ENCODE measurements at regions not wholly inside any gene's neighbourhood (a gene's known extent, or its start where the extent isn't known, plus 50 kb on each side); places are given as distances from the start of the nearest gene placed in this dataset.
"Not testable (repeated sequence)": the region's sequence is repeated elsewhere in the genome, so short reads cannot be mapped to it uniquely, and the experiment has no call there.

GRCh38 chr20:54727490-54727889, 252.1 kb downstream of the DOK5 start:
- H3K9me3 Mint-ChIP-seq = peaks cover 0 to 6% (median 4%) of the 10 kb centered on the region in 7 donors
- H3K4me3 Mint-ChIP-seq = no peak overlapping the region
- no peak for ATAC-seq (ENCODE audit: low read depth in 2 of 2)
- Histone ChIP-seq H3K9me3 (ENCODE audit: control insufficient read depth in 2 of 2, low read length in 2 of 2) (no peaks in the 10 kb centered on the region), H3K4me1 (ENCODE audit: control insufficient read depth, insufficient read depth, low read length, poor library complexity, severe bottlenecking) (no peaks in the 10 kb centered on the region), H3K27me3 (ENCODE audit: control insufficient read depth, insufficient read depth, low read length) (no peaks in the 10 kb centered on the region), H3K4me3 (ENCODE audit: low read depth, low read length) (no peak overlapping the region), H3K27ac (ENCODE audit: insufficient read depth, low read length, poor library complexity, severe bottlenecking) (no peak overlapping the region), H3K36me3 (ENCODE audit: control insufficient read depth, insufficient read depth, low read length) (no peaks in the 10 kb centered on the region)
- H3K4me1 Mint-ChIP-seq = no peaks in the 10 kb centered on the region
- no peak overlapping the region for H3K27ac Mint-ChIP-seq
- no peaks in the 10 kb centered on the region for H3K36me3 Mint-ChIP-seq
- DNase-seq = no peak
- no peaks in the 10 kb centered on the region for H3K27me3 Mint-ChIP-seq

GRCh38 chr20:54726687-54727300, 251.4 kb downstream of the DOK5 start:
- H3K4me1 Mint-ChIP-seq = no peaks in the 10 kb centered on the region
- no peak for ATAC-seq (ENCODE audit: low read depth in 2 of 2)
- H3K9me3 Mint-ChIP-seq = peaks cover 0 to 6% (median 5%) of the 10 kb centered on the region in 7 donors

GRCh38 chr20:54725266-54725665, 249.9 kb downstream of the DOK5 start:
- not testable (repeated sequence) for H3K27me3 Mint-ChIP-seq; DNase-seq; H3K36me3 ChIP-seq (ENCODE audit: control insufficient read depth, insufficient read depth, low read length); H3K4me1 Mint-ChIP-seq; H3K4me3 Mint-ChIP-seq; H3K27ac ChIP-seq (ENCODE audit: insufficient read depth, low read length, poor library complexity, severe bottlenecking); H3K27ac Mint-ChIP-seq; H3K4me1 ChIP-seq (ENCODE audit: control insufficient read depth, insufficient read depth, low read length, poor library complexity, severe bottlenecking); H3K36me3 Mint-ChIP-seq; H3K9me3 ChIP-seq (ENCODE audit: control insufficient read depth in 2 of 2, low read length in 2 of 2); ATAC-seq (ENCODE audit: low read depth in 2 of 2); H3K4me3 ChIP-seq (ENCODE audit: low read depth, low read length); H3K27me3 ChIP-seq (ENCODE audit: control insufficient read depth, insufficient read depth, low read length)
- peaks cover 0 to 11% (median 5%) of the 10 kb centered on the region in 7 donors for H3K9me3 Mint-ChIP-seq

More at GRCh38 chr20:54726687-54727300, 251.4 kb downstream of the DOK5 start:
- Mint-ChIP-seq H3K27me3 (no peaks in the 10 kb centered on the region), H3K4me3 (no peak overlapping the region), H3K36me3 (no peaks in the 10 kb centered on the region), H3K27ac (no peak overlapping the region)
- H3K27me3 ChIP-seq (ENCODE audit: control insufficient read depth, insufficient read depth, low read length) = no peaks in the 10 kb centered on the region
- H3K9me3 ChIP-seq (ENCODE audit: control insufficient read depth in 2 of 2, low read length in 2 of 2) = no peaks in the 10 kb centered on the region
- no peak for DNase-seq
- H3K4me3 ChIP-seq (ENCODE audit: low read depth, low read length) = no peak overlapping the region
- H3K4me1 ChIP-seq (ENCODE audit: control insufficient read depth, insufficient read depth, low read length, poor library complexity, severe bottlenecking) = no peaks in the 10 kb centered on the region
- H3K27ac ChIP-seq (ENCODE audit: insufficient read depth, low read length, poor library complexity, severe bottlenecking) = no peak overlapping the region
- no peaks in the 10 kb centered on the region for H3K36me3 ChIP-seq (ENCODE audit: control insufficient read depth, insufficient read depth, low read length)

GRCh38 chr20:54723723-54724122, 248.3 kb downstream of the DOK5 start:
- Histone ChIP-seq H3K4me1 (ENCODE audit: control insufficient read depth, insufficient read depth, low read length, poor library complexity, severe bottlenecking) (no peaks in the 10 kb centered on the region), H3K9me3 (ENCODE audit: control insufficient read depth in 2 of 2, low read length in 2 of 2) (no peaks in the 10 kb centered on the region), H3K27me3 (ENCODE audit: control insufficient read depth, insufficient read depth, low read length) (no peaks in the 10 kb centered on the region), H3K36me3 (ENCODE audit: control insufficient read depth, insufficient read depth, low read length) (no peaks in the 10 kb centered on the region), H3K27ac (ENCODE audit: insufficient read depth, low read length, poor library complexity, severe bottlenecking) (no peak overlapping the region), H3K4me3 (ENCODE audit: low read depth, low read length) (no peak overlapping the region)
- no peak overlapping the region for H3K27ac Mint-ChIP-seq
- no peaks in the 10 kb centered on the region for H3K4me1 Mint-ChIP-seq
- ATAC-seq (ENCODE audit: low read depth in 2 of 2) (no peak), DNase-seq (no peak)
- no peaks in the 10 kb centered on the region for H3K36me3 Mint-ChIP-seq
- H3K4me3 Mint-ChIP-seq = no peak overlapping the region
- peaks cover 0 to 8% (median 5%) of the 10 kb centered on the region in 7 donors for H3K9me3 Mint-ChIP-seq
- no peaks in the 10 kb centered on the region for H3K27me3 Mint-ChIP-seq

GRCh38 chr20:54717983-54718382, 242.6 kb downstream of the DOK5 start:
- peaks cover 0 to 7% (median 3%) of the 10 kb centered on the region in 7 donors for H3K9me3 Mint-ChIP-seq

GRCh38 chr20:54716790-54717189, 241.4 kb downstream of the DOK5 start:
- no peaks in the 10 kb centered on the region for H3K4me1 Mint-ChIP-seq
- DNase-seq (no peak), ATAC-seq (ENCODE audit: low read depth in 2 of 2) (no peak)
- peaks cover 0 to 6% (median 2%) of the 10 kb centered on the region in 7 donors for H3K9me3 Mint-ChIP-seq
- H3K27me3 ChIP-seq (ENCODE audit: control insufficient read depth, insufficient read depth, low read length) = no peaks in the 10 kb centered on the region
- H3K27ac ChIP-seq (ENCODE audit: insufficient read depth, low read length, poor library complexity, severe bottlenecking) = no peak overlapping the region
- no peaks in the 10 kb centered on the region for H3K36me3 Mint-ChIP-seq
- no peak overlapping the region for H3K27ac Mint-ChIP-seq
- no peak overlapping the region for H3K4me3 ChIP-seq (ENCODE audit: low read depth, low read length)
- no peak overlapping the region for H3K4me3 Mint-ChIP-seq
- H3K9me3 ChIP-seq (ENCODE audit: control insufficient read depth in 2 of 2, low read length in 2 of 2) = no peaks in the 10 kb centered on the region
- no peaks in the 10 kb centered on the region for H3K36me3 ChIP-seq (ENCODE audit: control insufficient read depth, insufficient read depth, low read length)
- no peaks in the 10 kb centered on the region for H3K27me3 Mint-ChIP-seq
- no peaks in the 10 kb centered on the region for H3K4me1 ChIP-seq (ENCODE audit: control insufficient read depth, insufficient read depth, low read length, poor library complexity, severe bottlenecking)

More at GRCh38 chr20:54717983-54718382, 242.6 kb downstream of the DOK5 start:
- Mint-ChIP-seq H3K27ac (no peak overlapping the region), H3K4me1 (no peaks in the 10 kb centered on the region), H3K4me3 (no peak overlapping the region), H3K27me3 (no peaks in the 10 kb centered on the region), H3K36me3 (no peaks in the 10 kb centered on the region)
- Histone ChIP-seq H3K4me1 (ENCODE audit: control insufficient read depth, insufficient read depth, low read length, poor library complexity, severe bottlenecking) (no peaks in the 10 kb centered on the region), H3K9me3 (ENCODE audit: control insufficient read depth in 2 of 2, low read length in 2 of 2) (no peaks in the 10 kb centered on the region), H3K4me3 (ENCODE audit: low read depth, low read length) (no peak overlapping the region), H3K36me3 (ENCODE audit: control insufficient read depth, insufficient read depth, low read length) (no peaks in the 10 kb centered on the region), H3K27me3 (ENCODE audit: control insufficient read depth, insufficient read depth, low read length) (no peaks in the 10 kb centered on the region), H3K27ac (ENCODE audit: insufficient read depth, low read length, poor library complexity, severe bottlenecking) (no peak overlapping the region)
- ATAC-seq (ENCODE audit: low read depth in 2 of 2) (no peak), DNase-seq (no peak)

- H3K9me3 ChIP-seq (ENCODE audit: control insufficient read depth in 2 of 2, low read length in 2 of 2) = no peaks in the 10 kb centered on the region
- Mint-ChIP-seq H3K27ac (no peak overlapping the region), H3K36me3 (no peaks in the 10 kb centered on the region), H3K27me3 (no peaks in the 10 kb centered on the region), H3K9me3 (peaks cover 0 to 6% (median 0%) of the 10 kb centered on the region in 7 donors), H3K4me3 (no peak overlapping the region), H3K4me1 (no peaks in the 10 kb centered on the region)
- no peak for DNase-seq
- no peak overlapping the region for H3K27ac ChIP-seq (ENCODE audit: insufficient read depth, low read length, poor library complexity, severe bottlenecking)
- H3K4me1 ChIP-seq (ENCODE audit: control insufficient read depth, insufficient read depth, low read length, poor library complexity, severe bottlenecking) = no peaks in the 10 kb centered on the region
- no peak for ATAC-seq (ENCODE audit: low read depth in 2 of 2)
- H3K36me3 ChIP-seq (ENCODE audit: control insufficient read depth, insufficient read depth, low read length) = no peaks in the 10 kb centered on the region
- no peaks in the 10 kb centered on the region for H3K27me3 ChIP-seq (ENCODE audit: control insufficient read depth, insufficient read depth, low read length)
- no peak overlapping the region for H3K4me3 ChIP-seq (ENCODE audit: low read depth, low read length)
These were observed 240.9 kb downstream of the DOK5 start for GRCh38 chr20:54716174-54716747.

- Histone ChIP-seq H3K27me3 (ENCODE audit: control insufficient read depth, insufficient read depth, low read length) (no peaks in the 10 kb centered on the region), H3K36me3 (ENCODE audit: control insufficient read depth, insufficient read depth, low read length) (no peaks in the 10 kb centered on the region), H3K4me3 (ENCODE audit: low read depth, low read length) (no peak overlapping the region), H3K4me1 (ENCODE audit: control insufficient read depth, insufficient read depth, low read length, poor library complexity, severe bottlenecking) (no peaks in the 10 kb centered on the region), H3K9me3 (ENCODE audit: control insufficient read depth in 2 of 2, low read length in 2 of 2) (no peaks in the 10 kb centered on the region), H3K27ac (ENCODE audit: insufficient read depth, low read length, poor library complexity, severe bottlenecking) (no peak overlapping the region)
- DNase-seq (no peak), ATAC-seq (ENCODE audit: low read depth in 2 of 2) (no peak)
- Mint-ChIP-seq H3K27me3 (no peaks in the 10 kb centered on the region), H3K9me3 (peaks cover 0 to 5% (median 0%) of the 10 kb centered on the region in 7 donors), H3K36me3 (no peaks in the 10 kb centered on the region), H3K4me3 (no peak overlapping the region), H3K4me1 (no peaks in the 10 kb centered on the region), H3K27ac (no peak overlapping the region)
These were observed 239.4 kb downstream of the DOK5 start for GRCh38 chr20:54714817-54715216.

Data from CD4-positive, CD25-positive, alpha-beta regulatory T cell (primary cell).